GM23338 (cell line): ENCODE measurements at regions not wholly inside any gene's neighbourhood (a gene's known extent, or its start where the extent isn't known, plus 50 kb on each side); places are given as distances from the start of the nearest gene placed in this dataset.

Experiments
- ATAC-seq: fragments of 200-7000 bp; cut with Tn5 transposase; 3 replicates; pipeline ENCODE4 v1.9.1; 2020
- DNase-seq: peaks from one replicate; pipeline ENCODE4 v3.0.0-alpha.2; 2015; ENCODE audit warnings: low spot score
- H2AFZ ChIP-seq: fragments of 200-600 bp; sonication (generic); 2 replicates; pipeline ENCODE4 v1.8.0; 2016; ENCODE audit warnings: antibody characterized with exemption, mild to moderate bottlenecking, moderate library complexity
- H3F3A ChIP-seq: fragments of 200-600 bp; sonication (generic); replicated peaks from 2 replicates; pipeline ENCODE4 v1.8.0; 2017; ENCODE audit warnings: antibody characterized with exemption, mixed run types, low read depth
- H3K27ac ChIP-seq: fragments of 200-600 bp; sonication (generic); 2 replicates; pipeline ENCODE4 v1.6.1; 2016; ENCODE audit warnings: low read depth
- H3K27me3 ChIP-seq: fragments of 200-600 bp; sonication (generic); 2 replicates; pipeline ENCODE4 v1.8.0; 2016; ENCODE audit warnings: mild to moderate bottlenecking, mixed run types, moderate library complexity; ENCODE audit not compliant: insufficient read depth
- H3K36me3 ChIP-seq: fragments of 200-600 bp; sonication (generic); 2 replicates; pipeline ENCODE4 v1.8.0; 2016; ENCODE audit warnings: mild to moderate bottlenecking; ENCODE audit not compliant: insufficient read depth
- H3K4me1 ChIP-seq: fragments of 200-600 bp; sonication (generic); 2 replicates; pipeline ENCODE4 v1.8.0; 2016; ENCODE audit warnings: mild to moderate bottlenecking, moderate library complexity; ENCODE audit not compliant: insufficient read depth
- H3K4me2 ChIP-seq: fragments of 200-600 bp; sonication (generic); 2 replicates; pipeline ENCODE4 v1.7.1; 2017; ENCODE audit warnings: mixed run types
- H3K4me3 ChIP-seq: fragments of 200-600 bp; sonication (generic); 2 replicates; pipeline ENCODE4 v1.6.1; 2016; ENCODE audit warnings: mixed run types
- H3K79me2 ChIP-seq: fragments of 200-600 bp; sonication (generic); replicated peaks from 2 replicates; pipeline ENCODE4 v1.8.0; 2017; ENCODE audit warnings: mild to moderate bottlenecking; ENCODE audit not compliant: insufficient read depth
- H3K9me2 ChIP-seq: fragments of 200-600 bp; sonication (generic); 2 replicates; pipeline ENCODE4 v1.8.0; 2017; ENCODE audit not compliant: insufficient read depth
- H4K20me1 ChIP-seq: fragments of 200-600 bp; sonication (generic); replicated peaks from 2 replicates; pipeline ENCODE4 v1.8.0; 2017; ENCODE audit warnings: mild to moderate bottlenecking; ENCODE audit not compliant: insufficient read depth
- H3K27ac Mint-ChIP-seq: 2 replicates; pipeline ENCODE4 v1.8.0; 2020; ENCODE audit warnings: inconsistent platforms, mild to moderate bottlenecking, moderate library complexity, mixed read lengths
- H3K27me3 Mint-ChIP-seq: 3 replicates; pipeline ENCODE4 v1.8.0; 2022; ENCODE audit warnings: low read depth, mild to moderate bottlenecking, moderate library complexity, mixed read lengths, inconsistent platforms; ENCODE audit not compliant: insufficient read depth, poor library complexity
- H3K36me3 Mint-ChIP-seq: 3 replicates; pipeline ENCODE4 v1.8.0; 2021; ENCODE audit warnings: low read depth, mild to moderate bottlenecking, inconsistent platforms, moderate library complexity, mixed read lengths
- H3K4me1 Mint-ChIP-seq: 3 replicates; pipeline ENCODE4 v1.8.0; 2020; ENCODE audit warnings: mild to moderate bottlenecking, inconsistent platforms, mixed read lengths
- H3K4me3 Mint-ChIP-seq: 3 replicates; pipeline ENCODE4 v1.8.0; 2021; ENCODE audit warnings: moderate library complexity, mild to moderate bottlenecking, inconsistent platforms, mixed read lengths
- H3K9me3 Mint-ChIP-seq: 3 replicates; pipeline ENCODE4 v1.8.0; 2020; ENCODE audit warnings: moderate library complexity, mild to moderate bottlenecking, inconsistent platforms, mixed read lengths
- CREB1 ChIP-seq: fragments of 250-450 bp; sonication (Bioruptor Pico); IDR thresholded peaks from 2 replicates; pipeline ENCODE4 v1.5.0; 2020; ENCODE audit warnings: low read depth, mild to moderate bottlenecking, moderate library complexity
- NANOG ChIP-seq: IDR thresholded peaks from 2 replicates; pipeline ENCODE4 v1.6.1; 2016; ENCODE audit warnings: antibody characterized with exemption, borderline replicate concordance
- ZNF114 ChIP-seq: fragments of 250-450 bp; sonication (Bioruptor Pico); IDR thresholded peaks from 2 replicates; pipeline ENCODE4 v1.5.0; 2020; ENCODE audit warnings: mild to moderate bottlenecking, moderate library complexity
- ZNF462 ChIP-seq: fragments of 250-450 bp; sonication (Bioruptor Pico); IDR thresholded peaks from 2 replicates; pipeline ENCODE4 v1.5.0; 2020; ENCODE audit warnings: mild to moderate bottlenecking, moderate library complexity

- no peak for ATAC-seq
- Histone ChIP-seq H3K4me3 (no peak overlapping the region), H3K4me2 (no peak overlapping the region), H3K9me2 (no peaks in the 10 kb centered on the region), H3K79me2 (no peaks in the 10 kb centered on the region), H3F3A (no peaks in the 10 kb centered on the region), H3K4me1 (no peaks in the 10 kb centered on the region), H3K36me3 (no peaks in the 10 kb centered on the region), H2AFZ (no peak overlapping the region), H3K27me3 (no peaks in the 10 kb centered on the region), H3K27ac (no peak overlapping the region), H4K20me1 (no peaks in the 10 kb centered on the region)
- Mint-ChIP-seq H3K27me3 (peaks cover 4% of the 10 kb centered on the region), H3K36me3 (peaks cover 9% of the 10 kb centered on the region), H3K9me3 (peaks cover 13% of the 10 kb centered on the region; the same call in 2 of the 3 replicates), H3K4me3 (no peak overlapping the region), H3K27ac (no peak overlapping the region), H3K4me1 (peaks cover under 1% of the 10 kb centered on the region; the same call in 2 of the 3 replicates)
- no peak for DNase-seq
- no peak for TF ChIP-seq CREB1 (CRISPR knock-in tag)
- TF ChIP-seq ZNF114 (CRISPR knock-in tag), result no peak
- TF ChIP-seq ZNF462 (CRISPR knock-in tag), result no peak
- no peak for TF ChIP-seq NANOG
Measured at GRCh38 chr5:60526336-60526875, 173.6 kb downstream of the DEPDC1B start.

DNA sequence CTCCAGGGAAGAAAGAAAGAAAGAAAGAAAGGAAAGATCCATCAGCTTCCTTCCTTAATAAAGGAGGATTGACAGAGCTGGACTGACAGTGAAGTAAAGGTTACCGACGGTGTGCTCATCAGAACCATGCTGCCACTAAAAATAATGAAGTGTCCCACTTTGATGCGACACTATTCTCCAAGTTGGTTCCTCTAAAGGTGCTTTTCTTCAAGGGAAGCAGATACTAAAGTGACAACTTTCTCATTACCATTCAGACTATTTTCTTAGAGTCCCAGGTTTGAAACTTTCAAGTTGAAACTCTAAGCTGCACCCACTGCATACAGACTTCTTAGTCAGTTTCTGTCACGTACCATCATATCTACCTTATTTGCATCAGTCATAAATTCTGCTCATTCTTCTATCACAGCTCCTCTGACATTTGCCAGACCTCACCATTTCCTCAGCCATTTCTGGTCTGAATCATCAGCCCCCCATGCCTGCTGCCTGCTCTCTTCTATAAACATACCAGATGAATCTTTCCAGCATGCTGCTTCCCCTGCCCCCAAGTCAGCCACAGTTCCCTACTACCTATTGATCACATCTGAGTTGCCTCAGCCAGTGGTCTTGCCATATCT lies 177.6 kb downstream of the DEPDC1B start:
- Mint-ChIP-seq H3K27me3 (no peaks in the 10 kb centered on the region), H3K27ac (no peak overlapping the region), H3K4me1 (peaks cover 2% of the 10 kb centered on the region; the same call in 2 of the 3 replicates), H3K36me3 (no peaks in the 10 kb centered on the region), H3K4me3 (no peak overlapping the region), H3K9me3 (no peaks in the 10 kb centered on the region)
- no peak overlapping the region; the same call in 1 of the 2 replicates for H3K4me2 ChIP-seq
- no peaks in the 10 kb centered on the region for H3K4me1 ChIP-seq
- H3K36me3 ChIP-seq, result no peaks in the 10 kb centered on the region
- H2AFZ ChIP-seq, result no peak overlapping the region
- no peaks in the 10 kb centered on the region for H3K79me2 ChIP-seq
- ATAC-seq, result no peak
- no peaks in the 10 kb centered on the region for H3K27me3 ChIP-seq
- H3K9me2 ChIP-seq, result no peaks in the 10 kb centered on the region
- no peaks in the 10 kb centered on the region for H3F3A ChIP-seq
- DNase-seq, result no peak
- no peak overlapping the region for H3K4me3 ChIP-seq
- no peak for TF ChIP-seq ZNF462 (CRISPR knock-in tag)
- H4K20me1 ChIP-seq, result no peaks in the 10 kb centered on the region
- no peak overlapping the region for H3K27ac ChIP-seq
